HepG2 (cell line): ENCODE measurements at regions not wholly inside any gene's neighbourhood (a gene's known extent, or its start where the extent isn't known, plus 50 kb on each side); places are given as distances from the start of the nearest gene placed in this dataset.

Experiments
- ARHGAP35 ChIP-seq: sonication (generic); formaldehyde crosslinking; IDR thresholded peaks from 2 replicates; pipeline ENCODE4 v1.9.0; 2022; ENCODE audit warnings: mild to moderate bottlenecking, inconsistent platforms, moderate library complexity, missing genetic modification reagents, borderline replicate concordance
- DMAP1 ChIP-seq: IDR thresholded peaks from 2 replicates; pipeline ENCODE4 v1.6.1; 2016
- FOXJ3 ChIP-seq: sonication (generic); formaldehyde crosslinking; IDR thresholded peaks from 2 replicates; pipeline ENCODE4 v1.4.0; 2020; ENCODE audit warnings: missing genetic modification reagents, mild to moderate bottlenecking, borderline replicate concordance
- MEIS1 ChIP-seq: sonication (generic); formaldehyde crosslinking; IDR thresholded peaks from 2 replicates; pipeline ENCODE4 v1.9.0; 2021; ENCODE audit warnings: mild to moderate bottlenecking, missing genetic modification reagents, moderate library complexity, borderline replicate concordance
- PHF8 ChIP-seq: sonication (generic); formaldehyde crosslinking; IDR thresholded peaks from 2 replicates; pipeline ENCODE4 v1.5.0; 2020; ENCODE audit warnings: missing genetic modification reagents
- TGIF2 ChIP-seq: IDR thresholded peaks from 2 replicates; pipeline ENCODE4 v1.6.1; 2016; ENCODE audit warnings: control low read depth, missing compliant biosample characterization
- THYN1 ChIP-seq: sonication (generic); formaldehyde crosslinking; IDR thresholded peaks from 2 replicates; pipeline ENCODE4 v1.8.1; 2023; ENCODE audit warnings: low read depth, mild to moderate bottlenecking, moderate library complexity, missing genetic modification reagents, borderline replicate concordance
- ZNF367 ChIP-seq: sonication (generic); formaldehyde crosslinking; IDR thresholded peaks from 2 replicates; pipeline ENCODE4 v1.4.0; 2020; ENCODE audit warnings: missing genetic modification reagents, borderline replicate concordance
- ZNF557 ChIP-seq: sonication (generic); formaldehyde crosslinking; IDR thresholded peaks from 2 replicates; pipeline ENCODE4 v1.4.0; 2020; ENCODE audit warnings: missing genetic modification reagents
- TF ChIP-seq, protein P1 (sequence below): sonication (generic); formaldehyde crosslinking; IDR thresholded peaks from 2 replicates; pipeline ENCODE4 v1.8.0; 2022; ENCODE audit warnings: missing genetic modification reagents, mild to moderate bottlenecking, borderline replicate concordance
- TF ChIP-seq, protein P2 (sequence below): IDR thresholded peaks from 2 replicates; pipeline ENCODE4 v1.6.1; 2016; ENCODE audit warnings: mild to moderate bottlenecking
- TF ChIP-seq, protein P3 (sequence below): IDR thresholded peaks from 2 replicates; pipeline ENCODE4 v1.6.1; 2016
- TF ChIP-seq, protein P4 (sequence below): sonication (generic); formaldehyde crosslinking; IDR thresholded peaks from 2 replicates; pipeline ENCODE4 v1.5.0; 2020; ENCODE audit warnings: mild to moderate bottlenecking, missing genetic modification reagents, borderline replicate concordance
- TF ChIP-seq, protein P5 (sequence below), 2 experiments: sonication (generic) in 1 of 2; formaldehyde crosslinking in 1 of 2; IDR thresholded peaks; 2 replicates each; pipeline versions ENCODE4 v1.4.0 to v1.6.1; 2018 to 2020; ENCODE audit warnings: missing genetic modification reagents in 2 of 2, borderline replicate concordance in 1 of 2, low read depth in 1 of 2, mild to moderate bottlenecking in 1 of 2, missing biosample characterization in 1 of 2
- TF ChIP-seq, protein P6 (sequence below): IDR thresholded peaks from 2 replicates; pipeline ENCODE4 v1.6.1; 2016; ENCODE audit warnings: missing genetic modification reagents, missing compliant biosample characterization
- TF ChIP-seq, protein P7 (sequence below): sonication (generic); formaldehyde crosslinking; IDR thresholded peaks from 2 replicates; pipeline ENCODE4 v1.9.0; 2022; ENCODE audit warnings: missing genetic modification reagents, mild to moderate bottlenecking, borderline replicate concordance

DNA sequence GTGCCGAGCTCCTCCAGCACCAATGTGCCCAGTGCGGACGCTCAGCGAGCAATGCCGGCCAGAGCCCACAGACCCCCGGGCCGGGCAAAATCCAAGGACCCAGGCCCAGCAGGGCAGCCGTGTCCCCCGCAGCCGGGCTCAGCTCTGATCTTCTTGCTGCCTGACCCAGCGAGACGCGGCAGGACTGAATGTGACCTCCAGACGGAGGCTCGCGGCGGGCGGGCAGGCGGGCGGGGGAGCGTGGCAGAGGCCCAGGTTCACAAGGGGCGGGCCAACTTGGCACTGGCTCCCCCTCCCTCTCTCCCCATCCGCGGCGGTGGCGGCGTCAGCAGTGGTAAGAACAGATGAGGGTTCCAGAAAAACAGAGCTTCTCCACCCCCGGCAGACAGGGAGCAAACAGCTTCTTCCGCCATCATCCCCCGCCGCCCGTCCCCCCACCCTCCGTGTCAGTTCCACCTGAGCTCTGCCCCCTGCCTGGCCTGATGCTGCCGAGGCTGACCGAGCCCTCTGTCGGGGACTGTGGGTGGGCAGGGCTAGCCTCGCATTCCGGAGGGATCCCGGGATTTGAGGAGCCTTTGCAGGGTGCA lies 94.3 kb downstream of the RFLNA start (continued):
- TF ChIP-seq FOXJ3 (CRISPR knock-in tag) (peak; percentile 36; the same call in 1 of the 2 replicates), MEIS1 (CRISPR knock-in tag) (0 out of 2 replicates have a peak, but pooled peaks have one; percentile 63), ZNF367 (CRISPR knock-in tag) (no peak), TGIF2 (CRISPR knock-in tag) (no peak), PHF8 (CRISPR knock-in tag) (0 out of 2 replicates have a peak, but pooled peaks have one; percentile 28), ZNF557 (CRISPR knock-in tag) (0 out of 2 replicates have a peak, but pooled peaks have one; percentile 58), THYN1 (CRISPR knock-in tag) (no peak), DMAP1 (CRISPR knock-in tag) (peak; percentile 30; the same call in 1 of the 2 replicates), ARHGAP35 (CRISPR knock-in tag) (no peak)
- TF ChIP-seq, protein P1, sequence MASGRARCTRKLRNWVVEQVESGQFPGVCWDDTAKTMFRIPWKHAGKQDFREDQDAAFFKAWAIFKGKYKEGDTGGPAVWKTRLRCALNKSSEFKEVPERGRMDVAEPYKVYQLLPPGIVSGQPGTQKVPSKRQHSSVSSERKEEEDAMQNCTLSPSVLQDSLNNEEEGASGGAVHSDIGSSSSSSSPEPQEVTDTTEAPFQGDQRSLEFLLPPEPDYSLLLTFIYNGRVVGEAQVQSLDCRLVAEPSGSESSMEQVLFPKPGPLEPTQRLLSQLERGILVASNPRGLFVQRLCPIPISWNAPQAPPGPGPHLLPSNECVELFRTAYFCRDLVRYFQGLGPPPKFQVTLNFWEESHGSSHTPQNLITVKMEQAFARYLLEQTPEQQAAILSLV (CRISPR knock-in tag) = 0 out of 2 replicates have a peak, but pooled peaks have one; percentile 64
- TF ChIP-seq, protein P2, sequence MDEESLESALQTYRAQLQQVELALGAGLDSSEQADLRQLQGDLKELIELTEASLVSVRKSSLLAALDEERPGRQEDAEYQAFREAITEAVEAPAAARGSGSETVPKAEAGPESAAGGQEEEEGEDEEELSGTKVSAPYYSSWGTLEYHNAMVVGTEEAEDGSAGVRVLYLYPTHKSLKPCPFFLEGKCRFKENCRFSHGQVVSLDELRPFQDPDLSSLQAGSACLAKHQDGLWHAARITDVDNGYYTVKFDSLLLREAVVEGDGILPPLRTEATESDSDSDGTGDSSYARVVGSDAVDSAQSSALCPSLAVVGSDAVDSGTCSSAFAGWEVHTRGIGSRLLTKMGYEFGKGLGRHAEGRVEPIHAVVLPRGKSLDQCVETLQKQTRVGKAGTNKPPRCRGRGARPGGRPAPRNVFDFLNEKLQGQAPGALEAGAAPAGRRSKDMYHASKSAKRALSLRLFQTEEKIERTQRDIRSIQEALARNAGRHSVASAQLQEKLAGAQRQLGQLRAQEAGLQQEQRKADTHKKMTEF = peak; percentile 61; the same call in 1 of the 2 replicates
- TF ChIP-seq, protein P3, sequence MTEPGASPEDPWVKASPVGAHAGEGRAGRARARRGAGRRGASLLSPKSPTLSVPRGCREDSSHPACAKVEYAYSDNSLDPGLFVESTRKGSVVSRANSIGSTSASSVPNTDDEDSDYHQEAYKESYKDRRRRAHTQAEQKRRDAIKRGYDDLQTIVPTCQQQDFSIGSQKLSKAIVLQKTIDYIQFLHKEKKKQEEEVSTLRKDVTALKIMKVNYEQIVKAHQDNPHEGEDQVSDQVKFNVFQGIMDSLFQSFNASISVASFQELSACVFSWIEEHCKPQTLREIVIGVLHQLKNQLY (CRISPR knock-in tag) = no peak
- TF ChIP-seq, protein P4, sequence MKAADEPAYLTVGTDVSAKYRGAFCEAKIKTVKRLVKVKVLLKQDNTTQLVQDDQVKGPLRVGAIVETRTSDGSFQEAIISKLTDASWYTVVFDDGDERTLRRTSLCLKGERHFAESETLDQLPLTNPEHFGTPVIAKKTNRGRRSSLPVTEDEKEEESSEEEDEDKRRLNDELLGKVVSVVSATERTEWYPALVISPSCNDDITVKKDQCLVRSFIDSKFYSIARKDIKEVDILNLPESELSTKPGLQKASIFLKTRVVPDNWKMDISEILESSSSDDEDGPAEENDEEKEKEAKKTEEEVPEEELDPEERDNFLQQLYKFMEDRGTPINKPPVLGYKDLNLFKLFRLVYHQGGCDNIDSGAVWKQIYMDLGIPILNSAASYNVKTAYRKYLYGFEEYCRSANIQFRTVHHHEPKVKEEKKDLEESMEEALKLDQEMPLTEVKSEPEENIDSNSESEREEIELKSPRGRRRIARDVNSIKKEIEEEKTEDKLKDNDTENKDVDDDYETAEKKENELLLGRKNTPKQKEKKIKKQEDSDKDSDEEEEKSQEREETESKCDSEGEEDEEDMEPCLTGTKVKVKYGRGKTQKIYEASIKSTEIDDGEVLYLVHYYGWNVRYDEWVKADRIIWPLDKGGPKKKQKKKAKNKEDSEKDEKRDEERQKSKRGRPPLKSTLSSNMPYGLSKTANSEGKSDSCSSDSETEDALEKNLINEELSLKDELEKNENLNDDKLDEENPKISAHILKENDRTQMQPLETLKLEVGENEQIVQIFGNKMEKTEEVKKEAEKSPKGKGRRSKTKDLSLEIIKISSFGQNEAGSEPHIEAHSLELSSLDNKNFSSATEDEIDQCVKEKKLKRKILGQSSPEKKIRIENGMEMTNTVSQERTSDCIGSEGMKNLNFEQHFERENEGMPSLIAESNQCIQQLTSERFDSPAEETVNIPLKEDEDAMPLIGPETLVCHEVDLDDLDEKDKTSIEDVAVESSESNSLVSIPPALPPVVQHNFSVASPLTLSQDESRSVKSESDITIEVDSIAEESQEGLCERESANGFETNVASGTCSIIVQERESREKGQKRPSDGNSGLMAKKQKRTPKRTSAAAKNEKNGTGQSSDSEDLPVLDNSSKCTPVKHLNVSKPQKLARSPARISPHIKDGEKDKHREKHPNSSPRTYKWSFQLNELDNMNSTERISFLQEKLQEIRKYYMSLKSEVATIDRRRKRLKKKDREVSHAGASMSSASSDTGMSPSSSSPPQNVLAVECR = peak; percentile 80; the same call in 1 of the 2 replicates
- TF ChIP-seq, protein P5, sequence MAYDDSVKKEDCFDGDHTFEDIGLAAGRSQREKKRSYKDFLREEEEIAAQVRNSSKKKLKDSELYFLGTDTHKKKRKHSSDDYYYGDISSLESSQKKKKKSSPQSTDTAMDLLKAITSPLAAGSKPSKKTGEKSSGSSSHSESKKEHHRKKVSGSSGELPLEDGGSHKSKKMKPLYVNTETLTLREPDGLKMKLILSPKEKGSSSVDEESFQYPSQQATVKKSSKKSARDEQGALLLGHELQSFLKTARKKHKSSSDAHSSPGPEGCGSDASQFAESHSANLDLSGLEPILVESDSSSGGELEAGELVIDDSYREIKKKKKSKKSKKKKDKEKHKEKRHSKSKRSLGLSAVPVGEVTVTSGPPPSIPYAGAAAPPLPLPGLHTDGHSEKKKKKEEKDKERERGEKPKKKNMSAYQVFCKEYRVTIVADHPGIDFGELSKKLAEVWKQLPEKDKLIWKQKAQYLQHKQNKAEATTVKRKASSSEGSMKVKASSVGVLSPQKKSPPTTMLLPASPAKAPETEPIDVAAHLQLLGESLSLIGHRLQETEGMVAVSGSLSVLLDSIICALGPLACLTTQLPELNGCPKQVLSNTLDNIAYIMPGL (CRISPR knock-in tag; IDR thresholded peaks at IDR 0.05; ENCODE audit: borderline replicate concordance in 1 of 2, low read depth in 1 of 2) = peak in 1 of 2 experiments; percentile 51; a peak in 2 of 4 replicates
- TF ChIP-seq, protein P6, sequence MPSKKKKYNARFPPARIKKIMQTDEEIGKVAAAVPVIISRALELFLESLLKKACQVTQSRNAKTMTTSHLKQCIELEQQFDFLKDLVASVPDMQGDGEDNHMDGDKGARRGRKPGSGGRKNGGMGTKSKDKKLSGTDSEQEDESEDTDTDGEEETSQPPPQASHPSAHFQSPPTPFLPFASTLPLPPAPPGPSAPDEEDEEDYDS (CRISPR knock-in tag) = 0 out of 2 replicates have a peak, but pooled peaks have one; percentile 23
- TF ChIP-seq, protein P7, sequence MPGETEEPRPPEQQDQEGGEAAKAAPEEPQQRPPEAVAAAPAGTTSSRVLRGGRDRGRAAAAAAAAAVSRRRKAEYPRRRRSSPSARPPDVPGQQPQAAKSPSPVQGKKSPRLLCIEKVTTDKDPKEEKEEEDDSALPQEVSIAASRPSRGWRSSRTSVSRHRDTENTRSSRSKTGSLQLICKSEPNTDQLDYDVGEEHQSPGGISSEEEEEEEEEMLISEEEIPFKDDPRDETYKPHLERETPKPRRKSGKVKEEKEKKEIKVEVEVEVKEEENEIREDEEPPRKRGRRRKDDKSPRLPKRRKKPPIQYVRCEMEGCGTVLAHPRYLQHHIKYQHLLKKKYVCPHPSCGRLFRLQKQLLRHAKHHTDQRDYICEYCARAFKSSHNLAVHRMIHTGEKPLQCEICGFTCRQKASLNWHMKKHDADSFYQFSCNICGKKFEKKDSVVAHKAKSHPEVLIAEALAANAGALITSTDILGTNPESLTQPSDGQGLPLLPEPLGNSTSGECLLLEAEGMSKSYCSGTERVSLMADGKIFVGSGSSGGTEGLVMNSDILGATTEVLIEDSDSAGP (CRISPR knock-in tag) = peak; percentile 55; the same call in 1 of the 2 replicates
